Right lobe of liver (tissue), 6 donors: ENCODE measurements at regions not wholly inside any gene's neighbourhood (a gene's known extent, or its start where the extent isn't known, plus 50 kb on each side); places are given as distances from the start of the nearest gene placed in this dataset.

ENCODE experiments used
- ATAC-seq, 4 donors: fragments of 200-7000 bp; cut with Tn5 transposase; one replicate each; pipeline ENCODE4 v1.9.1; 2020; ENCODE audit warnings: mild to moderate bottlenecking in 4 of 4, moderate library complexity in 4 of 4
- DNase-seq, 3 donors: peaks; one replicate each; pipeline ENCODE4 v3.0.0-alpha.2; 2020
- H3K27ac ChIP-seq, 3 donors: fragments of 200-600 bp; one replicate each; pipeline ENCODE4 v1.8.0; 2022
- H3K27me3 ChIP-seq, 2 donors: fragments of 200-600 bp; one replicate each; pipeline ENCODE4 v1.8.0; 2022
- H3K36me3 ChIP-seq, 4 donors: fragments of 200-600 bp; sonication (generic) in 1 of 4; one replicate each; pipeline versions ENCODE4 v1.5.1 to v1.8.0; 2017 to 2022; ENCODE audit warnings: control low read depth in 1 of 4
- H3K4me1 ChIP-seq, 4 donors: fragments of 200-600 bp; sonication (generic) in 1 of 4; one replicate each; pipeline versions ENCODE4 v1.5.1 to v1.8.0; 2017 to 2022; ENCODE audit warnings: control low read depth in 1 of 4
- H3K4me3 ChIP-seq, 3 donors: fragments of 200-600 bp; one replicate each; pipeline ENCODE4 v1.8.0; 2022
- H3K9me3 ChIP-seq, 4 donors: fragments of 200-600 bp; sonication (generic) in 1 of 4; one replicate each; pipeline versions ENCODE4 v1.5.1 to v1.8.0; 2017 to 2022; ENCODE audit warnings: control low read depth in 1 of 4
- POLR2A ChIP-seq: fragments of 450-650 bp; IDR thresholded peaks from one replicate; pipeline ENCODE4 v1.6.1; 2017; ENCODE audit warnings: antibody characterized with exemption, mild to moderate bottlenecking
- WGBS: methylation state at CpG from one replicate; pipeline ENCODE4 v1.1.6; 2018; ENCODE audit warnings: low coverage, low lambda C conversion rate; ENCODE audit not compliant: insufficient coverage; ENCODE audit errors: missing lambda C conversion rate; 5-methylcytosine and 5-hydroxymethylcytosine counted together
- intact Hi-C, 2 donors: fragments of 100-400 bp; cut with DNase I; formaldehyde crosslinking; loops; one replicate each; pipeline versions ENCODE4 v1.11.2 to v1.14.1; 2022
- TF ChIP-seq, protein P1 (sequence below), 4 donors: fragments of 200-600 bp in 3 of 4; fragments of 450-650 bp in 1 of 4; IDR thresholded peaks; one replicate each; pipeline versions ENCODE4 v1.5.1 to v1.8.0; 2016 to 2022; ENCODE audit warnings: antibody characterized with exemption in 4 of 4, mild to moderate bottlenecking in 2 of 4
- donor health status: DM: no; HTN: yes; CAD: no.
- donor health status: DM: no; HTN: no; CAD: no.
- donor health status: DM: no; HTN: no; CAD: no.
- donor health status: DM: no; HTN: yes; CAD: no.
- donor health status: DM: no; HTN: yes; CAD: no.

DNA sequence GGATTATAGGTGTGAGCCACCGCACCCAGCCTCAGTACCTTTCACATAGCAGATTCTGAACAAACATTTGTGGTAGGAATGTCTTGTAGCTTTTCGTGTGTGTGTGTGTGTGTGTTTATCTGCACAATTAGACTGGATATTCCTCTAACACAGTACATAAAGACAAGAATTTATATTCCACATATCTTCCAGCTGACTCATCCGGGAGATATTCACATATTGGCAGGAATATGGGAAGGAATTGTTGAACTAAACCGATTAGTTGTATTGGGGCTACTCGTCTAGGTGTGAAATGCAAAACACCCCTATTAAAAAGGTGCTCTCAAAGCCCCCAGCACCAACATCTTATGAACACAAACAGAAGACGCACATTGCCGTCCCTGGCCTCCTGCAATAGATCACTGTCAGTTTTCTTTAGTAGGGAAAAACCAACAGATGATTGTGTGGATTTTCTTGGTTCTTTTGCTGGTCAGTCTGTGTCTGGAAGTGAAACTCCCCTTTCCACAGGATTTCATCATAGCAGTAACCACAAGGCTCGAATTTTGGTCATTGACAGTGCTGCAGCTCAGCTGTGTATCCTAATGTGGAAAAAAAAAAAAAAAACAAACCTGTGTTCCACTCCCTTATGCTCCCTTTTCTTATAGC, 208.5 kb upstream of the ACVR2A start:
- no peaks in the 10 kb centered on the region for H3K36me3 ChIP-seq
- TF ChIP-seq, protein P1, sequence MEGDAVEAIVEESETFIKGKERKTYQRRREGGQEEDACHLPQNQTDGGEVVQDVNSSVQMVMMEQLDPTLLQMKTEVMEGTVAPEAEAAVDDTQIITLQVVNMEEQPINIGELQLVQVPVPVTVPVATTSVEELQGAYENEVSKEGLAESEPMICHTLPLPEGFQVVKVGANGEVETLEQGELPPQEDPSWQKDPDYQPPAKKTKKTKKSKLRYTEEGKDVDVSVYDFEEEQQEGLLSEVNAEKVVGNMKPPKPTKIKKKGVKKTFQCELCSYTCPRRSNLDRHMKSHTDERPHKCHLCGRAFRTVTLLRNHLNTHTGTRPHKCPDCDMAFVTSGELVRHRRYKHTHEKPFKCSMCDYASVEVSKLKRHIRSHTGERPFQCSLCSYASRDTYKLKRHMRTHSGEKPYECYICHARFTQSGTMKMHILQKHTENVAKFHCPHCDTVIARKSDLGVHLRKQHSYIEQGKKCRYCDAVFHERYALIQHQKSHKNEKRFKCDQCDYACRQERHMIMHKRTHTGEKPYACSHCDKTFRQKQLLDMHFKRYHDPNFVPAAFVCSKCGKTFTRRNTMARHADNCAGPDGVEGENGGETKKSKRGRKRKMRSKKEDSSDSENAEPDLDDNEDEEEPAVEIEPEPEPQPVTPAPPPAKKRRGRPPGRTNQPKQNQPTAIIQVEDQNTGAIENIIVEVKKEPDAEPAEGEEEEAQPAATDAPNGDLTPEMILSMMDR (IDR thresholded peaks at IDR 0.05), result no peak
- no peak for TF ChIP-seq POLR2A
- H3K27me3 ChIP-seq, result no peaks in the 10 kb centered on the region
- H3K9me3 ChIP-seq, result no peaks in the 10 kb centered on the region
- DNase-seq (no peak), ATAC-seq (peak in 2 of 4 donors; percentile 56 to 62)
- H3K4me1 ChIP-seq, result no peaks in the 10 kb centered on the region
- H3K27ac ChIP-seq, result no peak overlapping the region
- H3K4me3 ChIP-seq, result no peak overlapping the region
- intact Hi-C loops, result no loop called here
- 38% methylated on average over 6 of the region's 8 CpGs for WGBS

DNA sequence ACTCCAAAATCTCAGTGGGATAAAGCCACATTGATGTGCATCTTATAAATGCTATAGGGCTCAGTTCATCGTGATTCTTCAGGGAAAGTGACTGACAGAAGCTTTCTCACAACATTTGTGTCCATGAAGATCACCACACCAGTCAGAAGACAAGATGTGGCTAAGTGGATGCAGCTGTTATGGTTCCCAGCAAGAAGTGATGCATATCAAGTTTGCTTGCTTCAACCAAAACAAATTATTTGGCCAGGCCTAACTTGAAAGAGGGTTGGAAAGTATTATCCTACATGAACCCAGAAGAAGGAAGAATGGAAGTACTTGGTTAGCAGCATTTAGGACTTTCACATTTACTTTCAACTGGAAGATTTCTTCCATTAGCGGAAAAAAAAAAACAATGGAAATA, 210.0 kb upstream of the ACVR2A start:
- DNase-seq, result no peak
- Histone ChIP-seq H3K27ac (no peak overlapping the region), H3K9me3 (no peaks in the 10 kb centered on the region), H3K4me3 (no peak overlapping the region), H3K27me3 (no peaks in the 10 kb centered on the region), H3K36me3 (no peaks in the 10 kb centered on the region), H3K4me1 (no peaks in the 10 kb centered on the region)
- TF ChIP-seq, protein P1 (IDR thresholded peaks at IDR 0.05), result no peak
- no peak for TF ChIP-seq POLR2A
- ATAC-seq, result no peak
- WGBS, result 53% methylated on average over 2 of the region's 2 CpGs
- intact Hi-C loops, result no loop called here

DNA sequence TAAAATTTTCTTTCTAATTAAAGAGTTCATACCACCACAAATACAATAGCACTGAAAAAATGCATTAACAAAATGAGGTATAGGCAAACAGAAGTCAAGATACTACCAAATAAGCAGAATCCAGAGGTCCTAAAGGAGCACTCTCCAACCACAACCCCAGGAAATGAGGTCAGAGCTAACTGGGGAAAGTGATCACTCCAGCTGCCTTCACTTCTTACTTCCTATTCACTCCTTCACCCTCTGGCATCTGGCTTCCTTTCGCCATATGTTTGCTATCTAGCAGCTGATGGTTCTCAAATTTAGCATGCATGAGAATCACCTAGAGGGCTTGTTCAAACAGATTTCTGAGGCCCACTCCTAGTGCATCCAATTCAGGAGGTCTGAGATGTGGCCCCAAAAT, 212.6 kb upstream of the ACVR2A start:
- intact Hi-C loops, result no loop called here
- TF ChIP-seq POLR2A, result no peak
- TF ChIP-seq, protein P1 (IDR thresholded peaks at IDR 0.05), result no peak
- Histone ChIP-seq H3K4me1 (no peaks in the 10 kb centered on the region), H3K36me3 (no peaks in the 10 kb centered on the region), H3K4me3 (no peak overlapping the region), H3K9me3 (no peaks in the 10 kb centered on the region), H3K27me3 (no peaks in the 10 kb centered on the region), H3K27ac (no peak overlapping the region)
- peak in 1 of 4 donors; percentile 53 for ATAC-seq
- DNase-seq, result no peak
- 100% methylated on average over 1 of the region's 1 CpG for WGBS

DNA sequence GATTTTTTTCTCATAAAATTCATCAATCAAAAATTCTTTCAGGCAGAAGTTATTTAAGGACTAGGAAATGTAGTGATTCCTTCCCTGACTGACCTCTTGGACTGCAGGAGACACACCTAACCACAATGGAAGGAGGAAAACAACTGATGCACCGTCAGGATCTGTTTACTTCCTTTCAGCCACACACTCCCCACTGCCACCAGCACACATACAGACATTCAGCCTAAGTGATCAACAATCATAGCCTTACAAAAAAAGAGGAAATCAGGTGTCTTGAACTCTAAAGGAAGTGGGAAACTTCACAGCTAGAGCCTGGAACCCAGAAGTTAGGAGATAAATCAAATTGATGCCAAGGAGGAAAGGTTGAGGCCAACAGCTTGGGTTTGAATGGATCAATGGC, 213.5 kb upstream of the ACVR2A start:
- Histone ChIP-seq H3K9me3 (no peaks in the 10 kb centered on the region), H3K4me1 (no peaks in the 10 kb centered on the region), H3K36me3 (no peaks in the 10 kb centered on the region), H3K27me3 (no peaks in the 10 kb centered on the region), H3K4me3 (no peak overlapping the region), H3K27ac (no peak overlapping the region)
- TF ChIP-seq POLR2A, result no peak
- TF ChIP-seq, protein P1 (IDR thresholded peaks at IDR 0.05), result no peak
- DNase-seq (no peak), ATAC-seq (no peak)
- 7% methylated on average over 1 of the region's 1 CpG for WGBS
- intact Hi-C loops, result no loop called here

DNA sequence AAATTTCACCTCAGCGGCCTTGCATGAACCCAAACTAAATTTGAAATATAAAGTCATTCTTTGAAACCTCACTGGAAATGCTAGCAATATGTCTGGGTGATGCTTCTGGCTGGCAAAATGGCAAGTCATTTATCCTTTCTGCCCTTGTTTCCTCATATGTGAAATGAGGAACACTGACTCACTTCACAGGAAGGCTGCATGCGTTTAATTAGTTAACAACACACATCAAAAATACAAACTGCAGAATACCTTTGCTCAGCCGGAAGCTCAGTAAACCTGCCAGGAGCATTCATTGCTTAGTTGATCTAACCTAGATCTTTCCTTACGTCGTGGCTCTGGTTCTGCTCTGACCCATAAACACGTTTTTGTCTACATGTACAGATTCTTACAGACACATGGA, 214.2 kb upstream of the ACVR2A start:
- no peaks in the 10 kb centered on the region for H3K9me3 ChIP-seq
- H3K36me3 ChIP-seq, result no peaks in the 10 kb centered on the region
- intact Hi-C loops, result no loop called here
- H3K4me1 ChIP-seq, result no peaks in the 10 kb centered on the region
- no peak overlapping the region for H3K27ac ChIP-seq
- 62% methylated on average over 6 of the region's 6 CpGs for WGBS
- no peak for TF ChIP-seq POLR2A
- TF ChIP-seq, protein P1 (IDR thresholded peaks at IDR 0.05), result no peak
- no peak overlapping the region for H3K4me3 ChIP-seq
- DNase-seq (no peak), ATAC-seq (no peak)
- no peaks in the 10 kb centered on the region for H3K27me3 ChIP-seq
